Adrenal gland (tissue), 9 donors: ENCODE measurements at regions not wholly inside any gene's neighbourhood (a gene's known extent, or its start where the extent isn't known, plus 50 kb on each side); places are given as distances from the start of the nearest gene placed in this dataset.

Experiments
- DNase-seq, 7 donors: peaks; one replicate each; pipeline ENCODE4 v3.0.0-alpha.2; 2019 to 2020
- H3K27ac ChIP-seq, 5 donors: fragments of 200-600 bp; sonication (generic) in 4 of 5; 1 replicate in 3 of 5; 2 replicates in 2 of 5; pipeline versions ENCODE4 v1.5.1 to v1.8.0; 2016 to 2020; ENCODE audit warnings: mild to moderate bottlenecking in 1 of 5
- H3K27me3 ChIP-seq: fragments of 200-600 bp; 2 replicates; pipeline ENCODE4 v1.8.0; 2021
- H3K36me3 ChIP-seq, 2 donors: fragments of 200-600 bp; replicated peaks in 1 of 2; 1 replicate in 1 of 2; 2 replicates in 1 of 2; pipeline versions ENCODE4 v1.5.1 to v1.8.0; 2018 to 2022
- H3K4me1 ChIP-seq, 2 donors: fragments of 200-600 bp; replicated peaks in 1 of 2; 1 replicate in 1 of 2; 2 replicates in 1 of 2; pipeline versions ENCODE4 v1.5.1 to v1.8.0; 2018 to 2021
- H3K4me3 ChIP-seq, 4 donors: fragments of 200-600 bp; sonication (generic) in 3 of 4; one replicate each; pipeline ENCODE4 v1.5.1; 2016 to 2018
- H3K9me3 ChIP-seq, 3 donors: fragments of 200-600 bp; sonication (generic) in 1 of 3; replicated peaks in 1 of 3; 1 replicate in 2 of 3; 2 replicates in 1 of 3; pipeline versions ENCODE4 v1.5.1 to v1.8.0; 2016 to 2021
- CTCF ChIP-seq, 6 experiments: fragments of 450-650 bp in 4 of 6; fragments of 200-600 bp in 2 of 6; sonication (generic) in 1 of 6; IDR thresholded peaks; 1 replicate in 5 of 6; 2 replicates in 1 of 6; pipeline versions ENCODE4 v1.5.1 to v1.8.0; 2016 to 2021; ENCODE audit warnings: antibody characterized with exemption in 6 of 6, mild to moderate bottlenecking in 2 of 6, moderate library complexity in 1 of 6
- POLR2A ChIP-seq, 2 donors: fragments of 450-650 bp; IDR thresholded peaks; one replicate each; pipeline ENCODE4 v1.6.1; 2017; ENCODE audit warnings: antibody characterized with exemption in 2 of 2, mild to moderate bottlenecking in 2 of 2, moderate library complexity in 1 of 2
- WGBS, 4 donors: extraction: QIAGEN DNeasy Blood & Tissue Kit in 2 of 4; methylation state at CpG; one replicate each; pipeline versions ENCODE4 v1.1.5 to v1.1.7; 2013 to 2017; 5-methylcytosine and 5-hydroxymethylcytosine counted together
- intact Hi-C, 2 donors: fragments of 100-400 bp; cut with DNase I; formaldehyde crosslinking; loops; one replicate each; pipeline versions ENCODE4 v1.14.1 to v1.15.0; 2022 to 2023
- donor health status: healthy with polysubstance abuse.
- donor health status: Bipolar disorder and iron deficiency.
- donor health status: DM: yes; HTN: yes; CAD: no.
- donor health status: DM: no; HTN: no; CAD: no.
- donor health status: DM: no; HTN: no; CAD: no.

GRCh38 chr18:1811282-1811681, 760.0 kb downstream of the METTL4 start:
- no peaks in the 10 kb centered on the region for H3K27me3 ChIP-seq
- TF ChIP-seq POLR2A (IDR thresholded peaks at IDR 0.05) = no peak
- TF ChIP-seq CTCF (IDR thresholded peaks at IDR 0.05) = no peak
- 79 to 85% (median 81%) methylated on average over 5 of the region's 5 CpGs for WGBS, 4 donors
- H3K27ac ChIP-seq = no peak overlapping the region
- H3K9me3 ChIP-seq = no peaks in the 10 kb centered on the region
- intact Hi-C loops = loop anchor here in 1 of 2 donors (10.0 kb wide), 1 partner anchor 64 kb away; no protein-coding TSS in a partner anchor
- DNase-seq = no peak
- no peaks in the 10 kb centered on the region for H3K4me1 ChIP-seq
- no peak overlapping the region for H3K4me3 ChIP-seq
- H3K36me3 ChIP-seq = no peaks in the 10 kb centered on the region

GRCh38 chr18:1825296-1825695, 746.0 kb downstream of the METTL4 start:
- Histone ChIP-seq H3K36me3 (no peaks in the 10 kb centered on the region), H3K27ac (no peak overlapping the region), H3K27me3 (no peaks in the 10 kb centered on the region), H3K4me3 (no peak overlapping the region), H3K4me1 (no peaks in the 10 kb centered on the region), H3K9me3 (no peaks in the 10 kb centered on the region)
- 33 to 42% (median 36%) methylated on average over 2 of the region's 2 CpGs for WGBS, 4 donors
- intact Hi-C loops = no loop called here
- no peak for DNase-seq
- TF ChIP-seq POLR2A (IDR thresholded peaks at IDR 0.05) (no peak), CTCF (IDR thresholded peaks at IDR 0.05) (no peak)

- H3K4me1 ChIP-seq = no peaks in the 10 kb centered on the region
- no peak for TF ChIP-seq POLR2A (IDR thresholded peaks at IDR 0.05)
- TF ChIP-seq CTCF (IDR thresholded peaks at IDR 0.05) = no peak
- no peak for DNase-seq
- intact Hi-C loops = no loop called here
- no peak overlapping the region for H3K27ac ChIP-seq
- no peaks in the 10 kb centered on the region for H3K27me3 ChIP-seq
- no peak overlapping the region for H3K4me3 ChIP-seq
- H3K36me3 ChIP-seq = no peaks in the 10 kb centered on the region
- no peaks in the 10 kb centered on the region for H3K9me3 ChIP-seq
- 74 to 84% (median 78%) methylated on average over 5 of the region's 5 CpGs for WGBS, 4 donors
These were observed 730.4 kb downstream of the METTL4 start for GRCh38 chr18:1840878-1841277.

DNA sequence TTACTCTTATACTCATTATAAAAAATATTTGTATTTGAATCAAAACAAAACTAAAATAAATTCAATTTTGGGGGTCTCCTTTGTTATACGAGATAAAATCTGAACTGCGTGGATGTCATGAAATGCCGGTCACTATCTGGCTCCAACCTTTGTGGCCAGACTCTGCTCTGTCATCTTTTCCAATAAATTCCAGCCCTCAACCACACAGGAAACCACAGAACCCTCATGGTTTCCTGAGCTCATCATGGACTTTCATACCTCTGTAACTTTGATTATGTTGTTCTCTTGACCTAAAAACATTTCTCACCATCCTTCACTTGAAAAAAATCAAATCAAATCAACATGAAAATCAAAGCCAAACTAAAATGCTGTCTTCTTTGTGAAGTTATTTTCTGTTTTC, 724.7 kb downstream of the METTL4 start:
- no peak overlapping the region for H3K4me3 ChIP-seq
- WGBS, 4 donors = 63 to 83% (median 74%) methylated on average over 3 of the region's 3 CpGs
- no peak for DNase-seq
- no peak for TF ChIP-seq POLR2A (IDR thresholded peaks at IDR 0.05)
- no peak for TF ChIP-seq CTCF (IDR thresholded peaks at IDR 0.05)
- intact Hi-C loops = no loop called here
- no peak overlapping the region for H3K27ac ChIP-seq
- H3K4me1 ChIP-seq = no peaks in the 10 kb centered on the region
- H3K27me3 ChIP-seq = no peaks in the 10 kb centered on the region
- H3K9me3 ChIP-seq = no peaks in the 10 kb centered on the region
- no peaks in the 10 kb centered on the region for H3K36me3 ChIP-seq
